ENCODE measurements at regions not wholly inside any gene's neighbourhood (a gene's known extent, or its start where the extent isn't known, plus 50 kb on each side); places are given as distances from the start of the nearest gene placed in this dataset.
"Not testable (repeated sequence)": the region's sequence is repeated elsewhere in the genome, so short reads cannot be mapped to it uniquely, and the experiment has no call there.

DNA sequence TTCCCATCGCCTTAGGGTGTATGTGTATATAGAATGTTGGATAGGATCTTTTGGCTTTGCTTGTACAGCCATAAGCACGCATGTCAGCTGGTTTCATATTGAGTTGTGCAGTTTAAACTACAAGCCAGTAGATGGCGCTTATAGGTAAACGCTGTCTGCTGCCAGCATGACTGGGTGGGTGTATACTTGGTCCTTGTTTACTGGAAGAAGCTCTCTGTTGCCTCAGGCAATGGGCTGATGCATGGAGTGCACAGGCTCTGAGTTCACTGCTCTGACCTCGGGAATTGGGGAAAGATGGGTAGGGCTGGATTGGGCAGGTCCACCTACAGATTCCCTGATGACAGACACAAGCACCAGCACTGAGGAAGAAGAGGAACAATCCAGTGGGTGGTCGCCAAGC lies 831.5 kb downstream of the STIM2 start:
- Mint-ChIP-seq H3K4me1 (ENCODE audit: low read depth, unreplicated experiment) (peaks cover 8% of the 10 kb centered on the region), H3K9me3 (ENCODE audit: unreplicated experiment) (no peaks in the 10 kb centered on the region), H3K36me3 (ENCODE audit: unreplicated experiment) (no peaks in the 10 kb centered on the region), H3K4me3 (ENCODE audit: unreplicated experiment) (no peak overlapping the region), H3K27me3 (ENCODE audit: unreplicated experiment) (no peaks in the 10 kb centered on the region), H3K27ac (ENCODE audit: unreplicated experiment) (no peak overlapping the region)
- no peak for DNase-seq
- TF ChIP-seq, protein P1, sequence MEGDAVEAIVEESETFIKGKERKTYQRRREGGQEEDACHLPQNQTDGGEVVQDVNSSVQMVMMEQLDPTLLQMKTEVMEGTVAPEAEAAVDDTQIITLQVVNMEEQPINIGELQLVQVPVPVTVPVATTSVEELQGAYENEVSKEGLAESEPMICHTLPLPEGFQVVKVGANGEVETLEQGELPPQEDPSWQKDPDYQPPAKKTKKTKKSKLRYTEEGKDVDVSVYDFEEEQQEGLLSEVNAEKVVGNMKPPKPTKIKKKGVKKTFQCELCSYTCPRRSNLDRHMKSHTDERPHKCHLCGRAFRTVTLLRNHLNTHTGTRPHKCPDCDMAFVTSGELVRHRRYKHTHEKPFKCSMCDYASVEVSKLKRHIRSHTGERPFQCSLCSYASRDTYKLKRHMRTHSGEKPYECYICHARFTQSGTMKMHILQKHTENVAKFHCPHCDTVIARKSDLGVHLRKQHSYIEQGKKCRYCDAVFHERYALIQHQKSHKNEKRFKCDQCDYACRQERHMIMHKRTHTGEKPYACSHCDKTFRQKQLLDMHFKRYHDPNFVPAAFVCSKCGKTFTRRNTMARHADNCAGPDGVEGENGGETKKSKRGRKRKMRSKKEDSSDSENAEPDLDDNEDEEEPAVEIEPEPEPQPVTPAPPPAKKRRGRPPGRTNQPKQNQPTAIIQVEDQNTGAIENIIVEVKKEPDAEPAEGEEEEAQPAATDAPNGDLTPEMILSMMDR (IDR thresholded peaks at IDR 0.05; ENCODE audit: partially characterized antibody, unreplicated experiment): peak; percentile 68

DNA sequence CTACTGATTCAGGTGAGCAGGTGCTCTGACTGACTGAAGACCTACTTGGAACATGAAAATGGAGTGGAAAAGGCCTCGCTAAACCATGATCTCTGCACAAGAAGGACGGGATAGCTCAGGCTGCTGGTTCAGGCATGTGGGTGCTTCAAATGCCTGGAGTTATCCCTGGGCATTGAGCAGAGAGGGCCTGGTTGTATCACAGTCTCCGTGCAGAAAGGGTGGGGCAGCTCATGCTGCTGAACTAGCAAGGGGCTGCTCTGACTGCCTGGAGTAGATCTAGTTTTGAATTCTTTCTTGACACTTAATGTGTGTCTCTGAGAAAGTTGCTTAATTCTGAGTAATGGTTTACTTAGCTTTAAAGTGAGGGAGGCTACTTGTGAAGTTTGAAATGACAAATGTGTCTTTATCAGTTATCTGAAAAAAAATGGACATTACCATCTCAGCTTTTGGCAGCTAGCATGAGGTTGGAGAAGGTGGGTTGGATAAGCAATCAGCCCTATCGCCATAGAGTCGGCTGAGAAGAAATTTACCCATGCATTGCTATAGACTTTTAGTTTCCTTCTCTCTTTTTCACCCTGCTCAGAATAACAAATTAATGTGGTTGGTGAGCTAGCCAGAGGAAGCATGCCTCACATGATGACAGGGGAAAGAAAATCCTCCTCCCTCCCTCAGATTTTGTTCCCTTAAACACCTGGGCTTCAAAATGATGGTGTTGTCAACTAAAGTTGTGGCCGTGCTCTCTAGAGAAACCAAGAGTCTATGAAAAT lies 832.4 kb downstream of the STIM2 start:
- no peak overlapping the region for H3K27ac Mint-ChIP-seq (ENCODE audit: unreplicated experiment)
- no peaks in the 10 kb centered on the region for H3K9me3 Mint-ChIP-seq (ENCODE audit: unreplicated experiment)
- peaks cover 8% of the 10 kb centered on the region for H3K4me1 Mint-ChIP-seq (ENCODE audit: low read depth, unreplicated experiment)
- no peaks in the 10 kb centered on the region for H3K27me3 Mint-ChIP-seq (ENCODE audit: unreplicated experiment)
- DNase-seq: no peak
- TF ChIP-seq, protein P1 (IDR thresholded peaks at IDR 0.05; ENCODE audit: partially characterized antibody, unreplicated experiment): no peak
- no peaks in the 10 kb centered on the region for H3K36me3 Mint-ChIP-seq (ENCODE audit: unreplicated experiment)
- no peak overlapping the region for H3K4me3 Mint-ChIP-seq (ENCODE audit: unreplicated experiment)

DNA sequence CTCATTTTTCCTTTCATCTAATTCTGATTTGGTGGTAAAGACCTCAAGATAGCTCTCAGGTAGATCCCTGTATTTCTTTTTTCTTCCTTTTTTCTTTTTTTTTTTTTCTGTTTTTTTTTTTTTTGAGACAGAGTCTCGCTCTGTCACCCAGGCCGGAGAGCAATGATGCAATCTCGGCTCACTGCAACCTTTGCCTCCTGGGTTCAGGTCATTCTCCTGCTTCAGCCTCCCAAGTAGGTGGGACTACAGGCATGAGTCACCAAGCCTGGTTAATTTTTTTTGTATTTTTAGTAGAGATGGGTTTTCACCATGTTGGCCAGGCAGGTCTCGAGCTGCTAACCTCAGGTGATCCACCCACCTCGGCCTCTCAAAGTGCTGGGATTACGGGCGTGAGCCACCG lies 835.6 kb downstream of the STIM2 start:
- H3K9me3 Mint-ChIP-seq (ENCODE audit: unreplicated experiment); H3K27ac Mint-ChIP-seq (ENCODE audit: unreplicated experiment); H3K27me3 Mint-ChIP-seq (ENCODE audit: unreplicated experiment); H3K4me3 Mint-ChIP-seq (ENCODE audit: unreplicated experiment); DNase-seq; H3K36me3 Mint-ChIP-seq (ENCODE audit: unreplicated experiment); H3K4me1 Mint-ChIP-seq (ENCODE audit: low read depth, unreplicated experiment): not testable (repeated sequence)

- H3K9me3 Mint-ChIP-seq (ENCODE audit: unreplicated experiment): no peaks in the 10 kb centered on the region
- TF ChIP-seq, protein P1 (IDR thresholded peaks at IDR 0.05; ENCODE audit: partially characterized antibody, unreplicated experiment): no peak
- no peaks in the 10 kb centered on the region for H3K4me1 Mint-ChIP-seq (ENCODE audit: low read depth, unreplicated experiment)
- DNase-seq: no peak
- no peak overlapping the region for H3K4me3 Mint-ChIP-seq (ENCODE audit: unreplicated experiment)
- H3K36me3 Mint-ChIP-seq (ENCODE audit: unreplicated experiment): no peaks in the 10 kb centered on the region
- H3K27me3 Mint-ChIP-seq (ENCODE audit: unreplicated experiment): no peaks in the 10 kb centered on the region
- no peak overlapping the region for H3K27ac Mint-ChIP-seq (ENCODE audit: unreplicated experiment)
Observed at GRCh38 chr4:27701606-27702005, 841.0 kb downstream of the STIM2 start.

DNA sequence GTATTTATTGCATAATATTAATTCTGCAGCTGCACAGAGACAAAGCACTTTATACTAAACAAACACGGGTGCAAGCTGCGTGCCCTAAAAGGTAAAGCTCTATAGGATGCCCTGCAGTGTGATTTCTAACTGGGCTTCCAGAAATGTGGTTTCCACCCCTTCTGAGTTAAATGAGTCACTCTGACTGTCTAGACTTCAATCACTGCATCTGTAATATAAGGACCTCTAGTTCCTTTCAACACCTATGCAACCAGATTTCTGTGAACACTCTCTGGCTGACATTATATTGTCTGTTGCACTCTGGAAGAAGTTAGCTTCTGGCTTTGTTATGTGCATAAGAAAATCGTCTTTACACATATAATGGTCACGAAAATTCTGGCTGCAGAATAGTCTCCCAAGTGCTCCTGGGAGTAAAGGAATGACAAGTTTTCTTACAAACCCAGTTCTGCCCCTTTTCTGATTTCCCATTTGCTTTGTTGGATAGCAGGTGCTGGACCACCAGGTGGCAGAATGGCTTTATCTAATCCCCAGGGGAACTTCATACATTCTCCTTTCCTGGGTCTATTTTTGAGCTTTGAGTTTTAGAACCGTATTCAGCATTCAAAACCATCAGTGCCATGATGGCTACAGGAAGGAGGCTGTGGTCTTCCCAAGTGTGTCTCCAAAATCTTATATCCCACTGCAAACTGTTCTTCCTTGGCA lies 842.2 kb downstream of the STIM2 start:
- no peaks in the 10 kb centered on the region for H3K36me3 Mint-ChIP-seq (ENCODE audit: unreplicated experiment)
- TF ChIP-seq, protein P1 (IDR thresholded peaks at IDR 0.05; ENCODE audit: partially characterized antibody, unreplicated experiment): no peak
- no peaks in the 10 kb centered on the region for H3K9me3 Mint-ChIP-seq (ENCODE audit: unreplicated experiment)
- H3K4me3 Mint-ChIP-seq (ENCODE audit: unreplicated experiment): no peak overlapping the region
- no peaks in the 10 kb centered on the region for H3K4me1 Mint-ChIP-seq (ENCODE audit: low read depth, unreplicated experiment)
- H3K27ac Mint-ChIP-seq (ENCODE audit: unreplicated experiment): no peak overlapping the region
- H3K27me3 Mint-ChIP-seq (ENCODE audit: unreplicated experiment): no peaks in the 10 kb centered on the region
- DNase-seq: no peak

All from glutamatergic neuron (in vitro differentiated cells).